ENCODE measurements at regions not wholly inside any gene's neighbourhood (a gene's known extent, or its start where the extent isn't known, plus 50 kb on each side); places are given as distances from the start of the nearest gene placed in this dataset.
"Not testable (repeated sequence)": the region's sequence is repeated elsewhere in the genome, so short reads cannot be mapped to it uniquely, and the experiment has no call there.

GRCh38 chr12:11545484-11546330 lies 103.8 kb upstream of the ETV6 start:
- peak; percentile 80 for ATAC-seq (ENCODE audit: low read depth)
- H3K9me3 Mint-ChIP-seq, result no peaks in the 10 kb centered on the region
- H3K4me1 Mint-ChIP-seq, result peaks cover 10% of the 10 kb centered on the region
- H3K27me3 Mint-ChIP-seq, result peaks cover 2% of the 10 kb centered on the region
- no peaks in the 10 kb centered on the region for H3K36me3 Mint-ChIP-seq
- DNase-seq (ENCODE audit: low spot score in 2 of 2), result no peak
- H3K27ac Mint-ChIP-seq, result peak overlapping the region; percentile 89
- H3K4me3 Mint-ChIP-seq, result peak overlapping the region; percentile 35

- not testable (repeated sequence) for H3K27me3 Mint-ChIP-seq; DNase-seq (ENCODE audit: low spot score in 2 of 2); H3K36me3 Mint-ChIP-seq; H3K9me3 Mint-ChIP-seq; H3K27ac Mint-ChIP-seq; ATAC-seq (ENCODE audit: low read depth); H3K4me3 Mint-ChIP-seq
- peaks cover 10% of the 10 kb centered on the region for H3K4me1 Mint-ChIP-seq
These were observed 102.7 kb upstream of the ETV6 start for GRCh38 chr12:11546582-11547270.

DNA sequence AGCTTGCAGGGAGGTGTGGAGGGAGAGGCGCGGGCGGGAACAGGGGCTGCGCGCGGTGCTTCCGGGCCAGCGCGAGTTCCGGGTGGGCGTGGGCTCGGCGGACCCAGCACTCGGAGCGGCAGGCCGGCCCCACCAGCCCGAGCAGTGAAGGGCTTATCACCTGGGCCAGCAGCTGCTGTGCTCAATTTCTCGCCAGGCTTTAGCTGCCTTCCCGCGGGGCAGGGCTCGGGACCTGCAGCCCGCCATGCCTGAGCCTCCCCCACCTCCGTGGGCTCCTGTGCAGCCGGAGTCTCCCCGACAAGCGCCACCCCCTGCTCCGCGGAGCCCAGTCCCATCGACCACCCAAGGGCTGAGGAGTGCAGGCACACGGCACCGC lies 102.2 kb upstream of the ETV6 start:
- not testable (repeated sequence) for H3K36me3 Mint-ChIP-seq; H3K9me3 Mint-ChIP-seq; DNase-seq (ENCODE audit: low spot score in 2 of 2); H3K4me3 Mint-ChIP-seq; H3K27ac Mint-ChIP-seq; ATAC-seq (ENCODE audit: low read depth); H3K27me3 Mint-ChIP-seq
- H3K4me1 Mint-ChIP-seq, result peaks cover 10% of the 10 kb centered on the region

GRCh38 chr12:11549119-11549518 lies 100.4 kb upstream of the ETV6 start:
- ATAC-seq (ENCODE audit: low read depth), result no peak
- H3K36me3 Mint-ChIP-seq, result no peaks in the 10 kb centered on the region
- no peak for DNase-seq (ENCODE audit: low spot score in 2 of 2)
- no peak overlapping the region for H3K27ac Mint-ChIP-seq
- no peak overlapping the region for H3K4me3 Mint-ChIP-seq
- no peaks in the 10 kb centered on the region for H3K9me3 Mint-ChIP-seq
- H3K4me1 Mint-ChIP-seq, result peaks cover 14% of the 10 kb centered on the region
- peaks cover 2% of the 10 kb centered on the region for H3K27me3 Mint-ChIP-seq

GRCh38 chr12:11553871-11554533 lies 95.5 kb upstream of the ETV6 start:
- H3K9me3 Mint-ChIP-seq, result no peaks in the 10 kb centered on the region
- H3K4me3 Mint-ChIP-seq, result no peak overlapping the region
- DNase-seq (ENCODE audit: low spot score in 2 of 2), result peak; percentile 28 to 49
- H3K36me3 Mint-ChIP-seq, result peaks cover 2% of the 10 kb centered on the region
- peaks cover 2% of the 10 kb centered on the region for H3K27me3 Mint-ChIP-seq
- peaks cover 4% of the 10 kb centered on the region for H3K4me1 Mint-ChIP-seq
- H3K27ac Mint-ChIP-seq, result peak overlapping the region; percentile 1
- ATAC-seq (ENCODE audit: low read depth), result peak; percentile 91

GRCh38 chr12:11555195-11555594 lies 94.3 kb upstream of the ETV6 start:
- DNase-seq (ENCODE audit: low spot score in 2 of 2), result no peak
- no peaks in the 10 kb centered on the region for H3K9me3 Mint-ChIP-seq
- no peak overlapping the region for H3K4me3 Mint-ChIP-seq
- H3K4me1 Mint-ChIP-seq, result peaks cover 4% of the 10 kb centered on the region
- peaks cover 2% of the 10 kb centered on the region for H3K36me3 Mint-ChIP-seq
- peaks cover 2% of the 10 kb centered on the region for H3K27me3 Mint-ChIP-seq
- no peak for ATAC-seq (ENCODE audit: low read depth)
- H3K27ac Mint-ChIP-seq, result no peak overlapping the region

DNA sequence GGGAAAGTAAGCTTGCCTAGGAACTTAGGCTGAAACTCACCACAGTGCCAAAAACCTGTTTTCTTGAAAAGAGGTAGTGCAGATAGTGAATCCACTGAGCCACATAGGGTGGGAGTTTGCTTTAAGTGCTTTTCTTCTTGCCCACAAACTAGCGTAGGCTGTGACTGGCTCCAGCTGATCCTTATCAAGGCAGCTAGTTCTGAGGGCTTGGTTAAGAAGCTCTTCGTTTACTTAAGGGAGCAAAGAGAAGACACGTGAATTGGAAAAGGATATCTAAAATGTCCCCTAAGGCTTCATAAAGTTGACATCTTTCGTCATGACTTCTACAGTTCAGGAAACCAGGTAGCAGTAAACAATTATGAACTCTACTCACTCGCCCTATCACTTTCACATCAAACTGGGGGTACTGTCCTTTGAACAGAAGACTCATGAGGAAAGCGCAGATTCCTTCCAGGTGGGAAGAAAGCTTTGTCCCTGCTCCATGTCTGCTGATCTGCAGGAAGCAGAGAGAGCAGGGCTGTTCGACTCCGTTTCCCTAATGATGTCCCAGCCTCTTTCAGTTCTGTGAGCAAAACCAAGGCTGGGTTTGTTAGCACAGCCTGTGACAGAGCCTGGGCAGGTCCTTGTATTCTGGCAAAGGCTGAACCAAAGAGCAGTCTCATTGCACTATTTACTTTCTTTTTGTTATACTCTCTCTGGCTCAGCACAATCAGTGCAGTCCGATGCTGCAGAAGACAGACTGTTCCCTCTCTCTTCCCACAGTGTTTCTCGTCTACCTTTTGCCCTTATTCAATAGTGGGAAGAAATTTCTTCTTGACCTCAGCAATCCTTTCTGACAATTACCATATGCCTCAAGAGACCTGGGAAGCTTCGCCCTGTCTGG lies 93.5 kb upstream of the ETV6 start:
- H3K27me3 Mint-ChIP-seq, result no peaks in the 10 kb centered on the region
- no peak overlapping the region for H3K4me3 Mint-ChIP-seq
- H3K27ac Mint-ChIP-seq, result no peak overlapping the region
- no peak for ATAC-seq (ENCODE audit: low read depth)
- H3K4me1 Mint-ChIP-seq, result peaks cover 4% of the 10 kb centered on the region
- H3K9me3 Mint-ChIP-seq, result no peaks in the 10 kb centered on the region
- no peak for DNase-seq (ENCODE audit: low spot score in 2 of 2)
- H3K36me3 Mint-ChIP-seq, result peaks cover 2% of the 10 kb centered on the region

- ATAC-seq (ENCODE audit: low read depth) (no peak), DNase-seq (ENCODE audit: low spot score in 2 of 2) (no peak)
- H3K4me3 Mint-ChIP-seq, result no peak overlapping the region
- no peaks in the 10 kb centered on the region for H3K9me3 Mint-ChIP-seq
- peaks cover 4% of the 10 kb centered on the region for H3K4me1 Mint-ChIP-seq
- H3K27ac Mint-ChIP-seq, result no peak overlapping the region
- H3K36me3 Mint-ChIP-seq, result peaks cover 2% of the 10 kb centered on the region
- no peaks in the 10 kb centered on the region for H3K27me3 Mint-ChIP-seq
These were observed 92.8 kb upstream of the ETV6 start for GRCh38 chr12:11556682-11557081.

GRCh38 chr12:11559626-11560340 lies 89.7 kb upstream of the ETV6 start:
- no peaks in the 10 kb centered on the region for H3K9me3 Mint-ChIP-seq
- no peaks in the 10 kb centered on the region for H3K27me3 Mint-ChIP-seq
- no peaks in the 10 kb centered on the region for H3K4me1 Mint-ChIP-seq
- H3K4me3 Mint-ChIP-seq, result no peak overlapping the region
- ATAC-seq (ENCODE audit: low read depth) (no peak), DNase-seq (ENCODE audit: low spot score in 2 of 2) (no peak)
- H3K27ac Mint-ChIP-seq, result no peak overlapping the region
- peaks cover 2% of the 10 kb centered on the region for H3K36me3 Mint-ChIP-seq

- no peak overlapping the region for H3K4me3 Mint-ChIP-seq
- H3K36me3 Mint-ChIP-seq, result peaks cover 2% of the 10 kb centered on the region
- DNase-seq (ENCODE audit: low spot score in 2 of 2), result no peak
- H3K27me3 Mint-ChIP-seq, result no peaks in the 10 kb centered on the region
- no peaks in the 10 kb centered on the region for H3K4me1 Mint-ChIP-seq
- ATAC-seq (ENCODE audit: low read depth), result no peak
- no peaks in the 10 kb centered on the region for H3K9me3 Mint-ChIP-seq
- no peak overlapping the region for H3K27ac Mint-ChIP-seq
These were observed 88.1 kb upstream of the ETV6 start for GRCh38 chr12:11561411-11561810.

- peaks cover 2% of the 10 kb centered on the region for H3K36me3 Mint-ChIP-seq
- ATAC-seq (ENCODE audit: low read depth) (no peak), DNase-seq (ENCODE audit: low spot score in 2 of 2) (no peak)
- peaks cover 1% of the 10 kb centered on the region for H3K9me3 Mint-ChIP-seq
- H3K27ac Mint-ChIP-seq, result no peak overlapping the region
- peaks cover 2% of the 10 kb centered on the region for H3K27me3 Mint-ChIP-seq
- no peak overlapping the region for H3K4me3 Mint-ChIP-seq
- H3K4me1 Mint-ChIP-seq, result peaks cover 11% of the 10 kb centered on the region
These were observed 85.4 kb upstream of the ETV6 start for GRCh38 chr12:11563785-11564739.

GRCh38 chr12:11564984-11565651 lies 84.4 kb upstream of the ETV6 start:
- ATAC-seq (ENCODE audit: low read depth), result no peak
- Mint-ChIP-seq H3K27me3 (peaks cover 2% of the 10 kb centered on the region), H3K9me3 (peaks cover 1% of the 10 kb centered on the region), H3K27ac (no peak overlapping the region), H3K36me3 (peaks cover 2% of the 10 kb centered on the region), H3K4me3 (no peak overlapping the region), H3K4me1 (peaks cover 18% of the 10 kb centered on the region)
- DNase-seq (ENCODE audit: low spot score in 2 of 2), result no peak
